ENCODE measurements at regions not wholly inside any gene's neighbourhood (a gene's known extent, or its start where the extent isn't known, plus 50 kb on each side); places are given as distances from the start of the nearest gene placed in this dataset.

DNA sequence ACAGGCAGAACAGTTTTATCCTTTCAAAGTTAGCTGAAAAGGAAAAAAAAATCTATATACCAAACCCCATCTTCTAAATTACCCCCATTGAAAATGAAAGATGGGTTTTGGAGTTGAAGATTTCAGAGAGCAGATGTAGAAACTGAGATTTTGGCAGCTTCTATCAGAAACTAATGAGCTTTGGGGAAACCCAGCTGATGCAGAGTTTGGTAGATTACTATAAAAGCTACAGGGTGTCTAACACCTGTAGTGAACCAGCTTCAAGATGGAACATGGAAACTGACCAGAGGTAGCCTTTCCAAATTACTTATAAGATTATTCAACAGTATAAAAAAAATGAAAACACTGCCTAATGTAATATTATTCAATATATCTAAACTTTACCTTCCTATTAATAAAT lies 583.1 kb downstream of the XIRP2 start:
- TF ChIP-seq CTCF (IDR thresholded peaks at IDR 0.05; ENCODE audit: low read depth, low read length, missing control alignments) = no peak
- H3K4me3 ChIP-seq (replicated peaks; ENCODE audit: low read depth, low read length) = no peak overlapping the region
- DNase-seq (ENCODE audit: extremely low read depth, low read depth) = no peak

DNA sequence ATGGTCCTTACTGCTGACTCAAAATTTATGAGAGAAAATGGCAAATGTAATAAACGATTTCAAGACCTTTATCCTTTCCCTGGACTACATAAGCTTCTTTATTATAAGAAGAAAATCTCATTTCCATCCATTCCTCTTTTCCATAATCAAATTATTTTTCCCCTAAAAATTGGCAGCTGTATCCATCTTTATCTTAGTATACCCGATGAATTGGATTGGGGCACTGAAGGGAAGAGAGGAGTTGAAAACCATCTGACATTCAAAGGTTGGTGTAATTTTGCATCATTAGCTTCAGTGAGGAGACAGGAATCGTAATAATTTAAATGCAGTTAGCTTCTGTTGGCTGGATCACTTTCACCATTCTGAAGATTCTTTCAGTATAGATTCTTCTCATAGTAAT lies 574.1 kb downstream of the XIRP2 start:
- TF ChIP-seq CTCF (IDR thresholded peaks at IDR 0.05; ENCODE audit: low read depth, low read length, missing control alignments) = no peak
- DNase-seq (ENCODE audit: extremely low read depth, low read depth) = no peak
- H3K4me3 ChIP-seq (replicated peaks; ENCODE audit: low read depth, low read length) = no peak overlapping the region

DNA sequence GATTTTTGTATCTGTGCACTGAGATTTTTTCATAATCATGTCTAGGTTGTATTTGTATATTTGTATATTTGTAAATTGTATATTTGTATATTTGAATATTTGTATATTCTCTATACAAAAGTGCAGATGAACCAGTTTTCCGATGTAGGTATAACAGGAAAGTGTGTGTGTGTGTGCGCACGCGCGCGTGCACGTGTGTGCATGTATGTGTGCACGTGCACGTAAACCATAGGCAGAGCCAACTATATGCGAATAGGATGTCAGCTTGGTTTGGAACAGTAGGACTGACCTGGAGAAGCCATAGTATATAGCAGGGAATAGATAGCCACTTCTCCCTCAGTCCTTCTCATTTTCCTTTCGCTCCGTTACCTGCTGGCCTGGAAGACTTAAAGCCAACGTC lies 565.8 kb downstream of the XIRP2 start:
- TF ChIP-seq CTCF (IDR thresholded peaks at IDR 0.05; ENCODE audit: low read depth, low read length, missing control alignments) = no peak
- DNase-seq (ENCODE audit: extremely low read depth, low read depth) = no peak
- H3K4me3 ChIP-seq (replicated peaks; ENCODE audit: low read depth, low read length) = no peak overlapping the region

DNA sequence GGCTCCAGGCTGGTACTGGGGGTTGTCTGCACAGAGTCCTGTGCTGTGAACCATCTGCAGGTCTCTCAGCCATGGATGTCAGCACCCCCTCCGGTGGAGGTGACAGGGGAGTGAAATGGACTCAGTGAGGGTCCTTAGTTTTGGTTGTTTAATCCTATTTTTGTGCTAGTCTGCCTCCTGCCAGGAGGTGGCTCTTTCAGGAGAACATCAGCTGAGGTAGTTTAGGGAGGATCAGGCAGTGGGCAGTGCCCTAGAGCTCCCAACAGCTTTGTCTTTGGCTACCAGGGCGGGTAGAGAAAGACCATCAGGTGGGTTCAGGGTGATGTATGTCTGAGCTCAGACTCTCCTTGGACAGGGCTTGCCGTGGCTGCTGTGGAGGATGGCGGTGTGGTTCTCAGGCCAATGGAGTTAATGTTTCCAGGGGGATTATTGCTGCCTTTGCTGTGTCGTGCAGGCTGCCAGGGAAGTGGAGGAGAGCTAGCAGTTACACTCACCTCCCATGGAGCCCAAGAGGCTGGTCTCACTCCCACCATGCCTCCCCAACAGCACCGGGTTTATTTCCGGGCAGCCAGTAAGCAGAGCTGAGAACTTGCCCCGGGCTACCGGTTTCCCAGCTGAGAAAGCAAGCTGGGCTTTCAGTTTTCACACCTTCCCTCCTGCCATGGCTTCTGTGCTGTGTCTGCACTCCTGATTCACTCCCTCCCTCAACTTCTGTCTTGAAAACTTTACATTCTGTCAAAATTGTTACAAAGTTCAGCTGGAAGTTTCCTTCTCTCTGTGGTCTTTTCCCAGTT lies 563.4 kb downstream of the XIRP2 start:
- no peak overlapping the region for H3K4me3 ChIP-seq (replicated peaks; ENCODE audit: low read depth, low read length)
- TF ChIP-seq CTCF (IDR thresholded peaks at IDR 0.05; ENCODE audit: low read depth, low read length, missing control alignments) = no peak
- no peak for DNase-seq (ENCODE audit: extremely low read depth, low read depth)

GRCh38 chr2:167450364-167450763 lies 562.1 kb downstream of the XIRP2 start:
- TF ChIP-seq CTCF (IDR thresholded peaks at IDR 0.05; ENCODE audit: low read depth, low read length, missing control alignments) = no peak
- H3K4me3 ChIP-seq (replicated peaks; ENCODE audit: low read depth, low read length) = no peak overlapping the region
- DNase-seq (ENCODE audit: extremely low read depth, low read depth) = no peak

DNA sequence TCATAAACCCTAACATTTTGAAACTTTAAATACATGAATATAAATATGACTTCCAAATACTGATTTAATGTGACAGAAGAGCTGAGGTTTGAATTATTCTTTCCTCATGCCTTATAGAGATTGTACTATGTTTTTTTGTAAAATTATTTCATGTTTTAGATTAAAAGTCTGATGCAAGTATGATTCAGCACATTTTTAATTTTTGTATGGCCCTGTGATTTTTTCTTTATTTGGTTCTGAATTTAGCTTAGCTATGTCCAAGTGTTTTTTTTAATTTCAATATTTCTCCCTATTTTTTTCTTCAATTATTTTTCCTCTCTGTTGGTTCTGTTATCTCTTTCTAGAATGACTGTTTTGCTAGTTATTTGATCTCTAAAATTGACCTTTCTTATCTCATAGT lies 552.1 kb downstream of the XIRP2 start:
- DNase-seq (ENCODE audit: extremely low read depth, low read depth) = no peak
- TF ChIP-seq CTCF (IDR thresholded peaks at IDR 0.05; ENCODE audit: low read depth, low read length, missing control alignments) = no peak
- H3K4me3 ChIP-seq (replicated peaks; ENCODE audit: low read depth, low read length) = no peak overlapping the region

- no peak for TF ChIP-seq CTCF (IDR thresholded peaks at IDR 0.05; ENCODE audit: low read depth, low read length, missing control alignments)
- no peak overlapping the region for H3K4me3 ChIP-seq (replicated peaks; ENCODE audit: low read depth, low read length)
- DNase-seq (ENCODE audit: extremely low read depth, low read depth) = no peak
Measured at GRCh38 chr2:167438206-167438605, 549.9 kb downstream of the XIRP2 start.
